ENCODE measurements at regions not wholly inside any gene's neighbourhood (a gene's known extent, or its start where the extent isn't known, plus 50 kb on each side); places are given as distances from the start of the nearest gene placed in this dataset.

GRCh38 chr2:71861186-71862160 is 286.2 kb downstream of the CYP26B1 start:
- TF ChIP-seq CTCF (conservative IDR thresholded peaks at IDR 0.05; ENCODE audit: low read depth, low read length) (no peak), EZH2 (IDR thresholded peaks at IDR 0.05; ENCODE audit: borderline replicate concordance, low read depth, low read length, poor library complexity, severe bottlenecking) (no peak)

Measured in A673 (cell line).